PC-9 (cell line): ENCODE measurements at regions not wholly inside any gene's neighbourhood (a gene's known extent, or its start where the extent isn't known, plus 50 kb on each side); places are given as distances from the start of the nearest gene placed in this dataset.

Source experiments
- BruUV-seq: library from RNA; stranded (reverse); fragments of 400-500 nt; replicated peaks from 2 replicates; lab custom pipeline; 2021; lab: Mats Ljungman, UMichigan
- CTCF ChIA-PET: fragments of 300-600 bp; sonication (Branson Sonifier 250); formaldehyde crosslinking; loops from one replicate; lab custom pipeline; 2022; ENCODE audit warnings: antibody characterized with exemption; lab: Charles Lee
- POLR2A ChIA-PET: fragments of 300-600 bp; sonication (Branson Sonifier 250); formaldehyde crosslinking; loops from one replicate; lab custom pipeline; 2022; ENCODE audit warnings: antibody characterized with exemption; ENCODE audit not compliant: unreplicated experiment; lab: Charles Lee
- DNase-seq, 2 experiments: peaks; one replicate each; pipeline versions ENCODE4 v3.0.0 to v3.0.0-alpha.2; 2015 to 2022; ENCODE audit warnings: mixed read lengths in 1 of 2
- H2AFZ ChIP-seq: fragments of 200-600 bp; sonication (generic); 2 replicates; pipeline ENCODE4 v1.8.1; 2017; ENCODE audit warnings: antibody characterized with exemption
- H3F3A ChIP-seq: fragments of 200-600 bp; sonication (generic); 2 replicates; pipeline ENCODE4 v1.8.1; 2017; ENCODE audit warnings: antibody characterized with exemption, mild to moderate bottlenecking, low read depth; ENCODE audit not compliant: insufficient read depth
- H3K27ac ChIP-seq: fragments of 200-600 bp; sonication (generic); 2 replicates; pipeline ENCODE4 v1.6.1; 2016; ENCODE audit warnings: mixed run types
- H3K27me3 ChIP-seq: fragments of 200-600 bp; sonication (generic); 2 replicates; pipeline ENCODE4 v1.6.1; 2016; ENCODE audit warnings: low read depth, mixed run types; ENCODE audit not compliant: insufficient read depth
- H3K36me3 ChIP-seq: fragments of 200-600 bp; sonication (generic); 2 replicates; pipeline ENCODE4 v1.6.1; 2016; ENCODE audit warnings: low read depth, mixed run types
- H3K4me1 ChIP-seq: fragments of 200-600 bp; sonication (generic); replicated peaks from 2 replicates; pipeline ENCODE4 v1.6.1; 2016; ENCODE audit warnings: mixed run types; ENCODE audit not compliant: insufficient read depth
- H3K4me2 ChIP-seq: fragments of 200-600 bp; sonication (generic); 2 replicates; pipeline ENCODE4 v1.6.1; 2017; ENCODE audit warnings: mixed run types
- H3K4me3 ChIP-seq: fragments of 200-600 bp; sonication (generic); 2 replicates; pipeline ENCODE4 v1.6.1; 2016; ENCODE audit warnings: mixed run types
- H3K79me2 ChIP-seq: fragments of 200-600 bp; sonication (generic); 2 replicates; pipeline ENCODE4 v1.6.1; 2017; ENCODE audit warnings: low read depth, mixed run types
- H3K9me2 ChIP-seq: fragments of 200-600 bp; sonication (generic); 2 replicates; pipeline ENCODE4 v1.8.1; 2017; ENCODE audit warnings: mild to moderate bottlenecking; ENCODE audit not compliant: insufficient read depth
- H3K9me3 ChIP-seq: fragments of 200-600 bp; sonication (generic); 2 replicates; pipeline ENCODE4 v1.8.1; 2016; ENCODE audit warnings: low read depth; ENCODE audit not compliant: insufficient read depth
- H4K20me1 ChIP-seq: fragments of 200-600 bp; sonication (generic); 2 replicates; pipeline ENCODE4 v1.8.1; 2017; ENCODE audit not compliant: insufficient read depth
- EZH2 ChIP-seq: fragments of 200-600 bp; sonication (generic); IDR thresholded peaks from 2 replicates; pipeline ENCODE4 v1.8.0; 2017; ENCODE audit warnings: antibody characterized with exemption, low read depth
- intact Hi-C: fragments of 100-400 bp; cut with micrococcal nuclease; formaldehyde crosslinking; loops from one replicate; pipeline ENCODE4 v1.10.0; 2022; ENCODE audit not compliant: unreplicated experiment
- TF ChIP-seq, protein P1 (sequence below): fragments of 200-600 bp; sonication (generic); conservative IDR thresholded peaks from 2 replicates; pipeline ENCODE4 v1.6.1; 2017; ENCODE audit warnings: mixed run types, antibody characterized with exemption, mild to moderate bottlenecking, moderate library complexity

DNA sequence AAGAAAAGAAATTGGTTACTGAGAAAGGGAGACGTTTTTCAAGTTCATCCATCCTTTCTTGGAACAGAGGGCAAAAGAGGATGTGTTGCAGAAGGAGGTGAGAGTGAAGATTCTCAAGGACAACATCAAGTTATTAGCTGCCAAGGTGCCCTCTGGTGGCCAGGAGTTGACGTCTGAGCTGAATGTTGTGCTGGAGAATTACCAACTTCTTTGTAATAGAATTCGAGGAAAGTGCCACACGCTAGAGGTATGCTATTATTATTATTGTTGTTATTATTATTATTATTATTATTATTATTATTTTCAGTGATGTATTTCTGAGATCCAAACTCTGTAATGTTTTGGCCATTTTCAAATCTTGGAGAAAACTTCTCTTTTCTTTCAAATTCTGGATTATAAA is 197.0 kb downstream of the UTRN start:
- BruUV-seq = no TSS peak
- peaks cover 12% of the 10 kb centered on the region; the same call in 1 of the 2 replicates for H3K36me3 ChIP-seq
- H4K20me1 ChIP-seq = no peaks in the 10 kb centered on the region
- ChIA-PET POLR2A (interaction anchor here (0.6 to 0.8 kb wide), 2 partner anchors 266 to 1024 kb away, joined by 7 to 10 read pairs; no protein-coding TSS in a partner anchor), CTCF (interaction anchor here (0.7 kb wide), 4 partner anchors 93 to 368 kb away, joined by 3 to 4 read pairs (median 3); no protein-coding TSS in a partner anchor)
- H3K4me1 ChIP-seq = no peaks in the 10 kb centered on the region
- no peak overlapping the region for H3K27ac ChIP-seq
- peak; percentile 60 to 69 for DNase-seq
- H3K9me2 ChIP-seq = no peaks in the 10 kb centered on the region
- no peak overlapping the region for H3K4me2 ChIP-seq
- no peak overlapping the region for H3K4me3 ChIP-seq
- no peaks in the 10 kb centered on the region for H3K9me3 ChIP-seq
- H3K79me2 ChIP-seq = no peaks in the 10 kb centered on the region
- intact Hi-C loops = loop anchor here (1.0 kb wide), 3 partner anchors 197 to 377 kb away; partner anchors contain the start of gene UTRN
- no peaks in the 10 kb centered on the region for H3K27me3 ChIP-seq
- TF ChIP-seq, protein P1, sequence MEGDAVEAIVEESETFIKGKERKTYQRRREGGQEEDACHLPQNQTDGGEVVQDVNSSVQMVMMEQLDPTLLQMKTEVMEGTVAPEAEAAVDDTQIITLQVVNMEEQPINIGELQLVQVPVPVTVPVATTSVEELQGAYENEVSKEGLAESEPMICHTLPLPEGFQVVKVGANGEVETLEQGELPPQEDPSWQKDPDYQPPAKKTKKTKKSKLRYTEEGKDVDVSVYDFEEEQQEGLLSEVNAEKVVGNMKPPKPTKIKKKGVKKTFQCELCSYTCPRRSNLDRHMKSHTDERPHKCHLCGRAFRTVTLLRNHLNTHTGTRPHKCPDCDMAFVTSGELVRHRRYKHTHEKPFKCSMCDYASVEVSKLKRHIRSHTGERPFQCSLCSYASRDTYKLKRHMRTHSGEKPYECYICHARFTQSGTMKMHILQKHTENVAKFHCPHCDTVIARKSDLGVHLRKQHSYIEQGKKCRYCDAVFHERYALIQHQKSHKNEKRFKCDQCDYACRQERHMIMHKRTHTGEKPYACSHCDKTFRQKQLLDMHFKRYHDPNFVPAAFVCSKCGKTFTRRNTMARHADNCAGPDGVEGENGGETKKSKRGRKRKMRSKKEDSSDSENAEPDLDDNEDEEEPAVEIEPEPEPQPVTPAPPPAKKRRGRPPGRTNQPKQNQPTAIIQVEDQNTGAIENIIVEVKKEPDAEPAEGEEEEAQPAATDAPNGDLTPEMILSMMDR = peak; percentile 75
- no peak for TF ChIP-seq EZH2
- H2AFZ ChIP-seq = no peak overlapping the region
- H3F3A ChIP-seq = peaks cover 7% of the 10 kb centered on the region; the same call in 1 of the 2 replicates

GRCh38 chr6:144485531-144485930 is 200.4 kb downstream of the UTRN start:
- Histone ChIP-seq H3K79me2 (no peaks in the 10 kb centered on the region), H3K27ac (no peak overlapping the region), H3K9me3 (no peaks in the 10 kb centered on the region), H3K4me2 (no peak overlapping the region), H3K9me2 (no peaks in the 10 kb centered on the region), H3K4me1 (no peaks in the 10 kb centered on the region), H3K27me3 (no peaks in the 10 kb centered on the region), H3K4me3 (no peak overlapping the region), H4K20me1 (no peaks in the 10 kb centered on the region), H3F3A (peaks cover 7% of the 10 kb centered on the region; the same call in 1 of the 2 replicates), H3K36me3 (peaks cover 15% of the 10 kb centered on the region; the same call in 1 of the 2 replicates), H2AFZ (no peak overlapping the region)
- POLR2A ChIA-PET = no interaction called here
- TF ChIP-seq, protein P1 = no peak
- TF ChIP-seq EZH2 = no peak
- CTCF ChIA-PET = no interaction called here
- no TSS peak for BruUV-seq
- intact Hi-C loops = no loop called here
- no peak for DNase-seq

- Histone ChIP-seq H3K79me2 (no peaks in the 10 kb centered on the region), H3K4me2 (no peak overlapping the region), H3K27me3 (no peaks in the 10 kb centered on the region), H3K9me2 (no peaks in the 10 kb centered on the region), H3K4me1 (no peaks in the 10 kb centered on the region), H3K36me3 (0 out of 2 replicates have a peak, but pooled peaks cover 3% of the 10 kb centered on the region), H3F3A (no peaks in the 10 kb centered on the region), H4K20me1 (no peaks in the 10 kb centered on the region), H3K27ac (no peak overlapping the region), H2AFZ (no peak overlapping the region), H3K4me3 (no peak overlapping the region), H3K9me3 (no peaks in the 10 kb centered on the region)
- ChIA-PET POLR2A (no interaction called here), CTCF (no interaction called here)
- no TSS peak for BruUV-seq
- intact Hi-C loops = no loop called here
- no peak for DNase-seq
- TF ChIP-seq, protein P1 = no peak
- no peak for TF ChIP-seq EZH2
Measured at GRCh38 chr6:144488590-144488989, 203.5 kb downstream of the UTRN start.
